Stimulated activated memory B cell treated with anti-CD40 and anti-IgM and Interleukin-4, amounts not matched to agents 10 μg/mL and 1 μg/mL and 100 μg/mL, for 72 hours (primary cell): ENCODE measurements at regions not wholly inside any gene's neighbourhood (a gene's known extent, or its start where the extent isn't known, plus 50 kb on each side); places are given as distances from the start of the nearest gene placed in this dataset.

ENCODE experiments used
- ATAC-seq: fragments of 150-1000 bp; cut with Tn5 transposase; 2 replicates; pipeline ENCODE4 v1.10.0; 2021
- H3K27ac Mint-ChIP-seq: one replicate; pipeline ENCODE4 v1.8.0; 2022; ENCODE audit warnings: mild to moderate bottlenecking, mixed read lengths
- H3K27me3 Mint-ChIP-seq: one replicate; pipeline ENCODE4 v1.8.0; 2022; ENCODE audit warnings: mixed read lengths
- H3K36me3 Mint-ChIP-seq: one replicate; pipeline ENCODE4 v1.8.0; 2022; ENCODE audit warnings: mixed read lengths
- H3K4me1 Mint-ChIP-seq: one replicate; pipeline ENCODE4 v1.8.0; 2022; ENCODE audit warnings: mixed read lengths
- H3K4me3 Mint-ChIP-seq: one replicate; pipeline ENCODE4 v1.8.0; 2022; ENCODE audit warnings: mild to moderate bottlenecking, moderate library complexity, mixed read lengths
- H3K9me3 Mint-ChIP-seq: one replicate; pipeline ENCODE4 v1.8.0; 2022; ENCODE audit warnings: mixed read lengths

DNA sequence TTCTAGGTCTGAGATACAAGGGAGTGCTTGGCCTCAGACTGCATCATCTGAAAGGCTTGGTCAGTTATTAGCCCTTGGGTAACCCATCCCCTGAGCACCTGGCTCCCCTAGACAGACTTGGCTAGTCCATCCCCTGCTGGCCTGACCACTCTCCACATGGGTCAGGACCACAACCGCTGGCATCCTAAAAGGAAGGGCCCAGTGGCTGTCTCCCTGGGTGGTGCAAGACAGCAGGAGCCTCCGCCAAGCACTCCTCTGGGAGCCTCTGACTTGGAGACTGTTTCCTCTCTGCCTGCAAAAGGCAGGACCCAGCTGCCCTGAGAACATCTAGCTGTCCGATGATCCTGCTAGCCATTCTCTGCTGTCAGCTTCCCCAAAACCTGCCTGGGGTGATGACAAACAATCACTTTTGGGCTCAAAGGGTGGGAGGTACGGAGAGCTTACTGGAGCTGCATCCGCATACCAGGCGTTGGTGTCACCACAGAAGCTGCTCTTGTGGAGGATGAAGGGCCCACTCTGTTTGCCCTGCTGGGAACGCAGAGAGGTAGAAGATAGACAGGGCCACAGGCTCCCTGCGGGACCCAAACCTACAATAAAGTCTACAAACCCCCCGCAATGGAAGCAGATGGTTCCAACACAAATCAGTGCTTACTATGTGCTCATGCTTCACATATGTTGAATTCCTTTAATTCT lies 108.0 kb upstream of the PRR20G start:
- no peaks in the 10 kb centered on the region for H3K36me3 Mint-ChIP-seq
- H3K9me3 Mint-ChIP-seq, result no peaks in the 10 kb centered on the region
- no peak for ATAC-seq
- no peak overlapping the region for H3K27ac Mint-ChIP-seq
- H3K4me3 Mint-ChIP-seq, result no peak overlapping the region
- H3K27me3 Mint-ChIP-seq, result peaks cover 30% of the 10 kb centered on the region
- H3K4me1 Mint-ChIP-seq, result no peaks in the 10 kb centered on the region

DNA sequence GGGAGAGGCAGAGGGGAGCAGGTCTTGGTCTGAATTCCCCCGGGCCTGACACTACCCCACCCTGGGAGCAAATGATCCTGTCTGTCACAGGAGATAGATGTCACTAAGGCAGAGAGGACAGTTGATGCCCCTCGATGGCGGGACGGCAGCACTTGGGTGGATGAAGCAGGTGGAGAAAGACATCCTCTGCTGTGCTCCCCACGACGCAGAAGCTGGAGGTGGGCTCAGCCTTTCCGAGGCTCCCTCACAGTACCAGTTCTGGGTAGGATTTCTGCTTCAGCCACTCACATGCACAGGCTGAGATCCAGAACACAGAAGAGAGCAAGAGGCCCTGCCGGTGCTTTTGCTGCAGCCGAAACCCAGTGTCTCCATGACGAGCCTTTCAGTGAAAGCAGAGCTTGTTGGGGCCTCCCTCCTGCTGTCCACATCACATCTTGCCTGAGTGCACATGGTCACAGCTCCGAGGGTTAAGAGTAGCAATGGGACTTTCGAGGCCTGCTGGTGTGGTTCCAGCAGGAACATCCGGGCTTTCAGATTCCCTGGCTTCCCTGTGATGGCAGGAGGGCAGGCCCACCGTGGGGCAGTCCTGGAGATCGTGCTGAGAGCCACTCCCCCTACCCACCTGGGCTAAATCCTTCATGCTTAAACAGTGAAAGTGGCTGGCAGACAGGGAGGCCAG lies 107.3 kb upstream of the PRR20G start:
- no peaks in the 10 kb centered on the region for H3K36me3 Mint-ChIP-seq
- no peak overlapping the region for H3K4me3 Mint-ChIP-seq
- no peaks in the 10 kb centered on the region for H3K9me3 Mint-ChIP-seq
- no peak overlapping the region for H3K27ac Mint-ChIP-seq
- no peaks in the 10 kb centered on the region for H3K4me1 Mint-ChIP-seq
- peaks cover 37% of the 10 kb centered on the region for H3K27me3 Mint-ChIP-seq
- no peak for ATAC-seq

DNA sequence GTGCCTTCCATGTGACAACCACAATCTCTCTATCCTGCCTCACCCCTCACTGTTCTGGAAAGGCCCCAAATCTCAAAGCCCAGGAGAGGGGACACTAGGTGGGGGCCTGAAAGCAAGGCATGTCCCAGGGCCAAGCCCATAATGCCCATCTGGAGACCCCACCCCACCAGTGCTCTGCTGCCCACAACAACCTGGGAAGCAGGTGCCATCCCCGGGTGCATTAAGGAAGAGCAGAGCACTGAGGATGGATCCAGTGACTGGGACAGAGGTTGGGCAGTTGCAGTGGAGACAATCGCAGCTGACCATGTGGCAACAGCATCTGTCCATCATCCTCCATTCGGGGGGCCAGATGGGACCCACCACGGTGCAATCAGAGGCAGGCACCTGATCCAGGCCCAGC lies 106.2 kb upstream of the PRR20G start:
- Mint-ChIP-seq H3K27ac (no peak overlapping the region), H3K4me1 (no peaks in the 10 kb centered on the region), H3K9me3 (no peaks in the 10 kb centered on the region), H3K36me3 (no peaks in the 10 kb centered on the region), H3K27me3 (peaks cover 48% of the 10 kb centered on the region), H3K4me3 (no peak overlapping the region)
- ATAC-seq, result no peak

DNA sequence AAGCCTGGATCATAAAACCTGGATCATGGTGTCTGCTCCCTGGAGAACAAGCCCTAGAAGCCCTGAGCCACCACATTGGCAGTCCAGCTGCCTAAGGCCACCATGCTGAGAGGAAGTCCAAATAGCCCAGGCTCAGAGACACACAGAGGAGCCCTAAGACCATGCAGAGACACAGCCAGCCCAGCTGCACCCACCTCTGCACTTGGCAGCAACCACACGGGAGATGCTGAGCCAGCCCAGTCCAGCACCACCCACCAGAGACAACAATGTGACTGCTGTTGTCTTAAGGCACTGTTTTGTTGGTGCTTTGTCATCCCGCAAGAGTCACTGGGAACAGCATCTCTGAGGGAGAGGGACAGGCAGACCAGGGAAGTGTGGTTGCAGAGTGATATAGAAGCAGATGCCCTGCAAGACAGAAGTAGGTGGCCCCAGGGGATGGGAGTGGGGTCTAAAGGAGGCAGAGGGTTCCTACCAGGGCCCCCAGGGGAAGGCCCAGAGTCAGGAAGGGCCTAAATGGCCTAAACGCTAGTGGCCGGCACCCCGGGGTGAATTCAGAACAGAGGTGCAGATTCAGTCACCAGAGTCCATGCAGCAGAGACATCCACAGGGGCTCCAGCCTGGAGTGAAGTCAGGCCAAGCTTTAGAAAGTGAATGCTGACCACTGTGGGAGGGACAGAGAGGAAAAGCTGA lies 105.4 kb upstream of the PRR20G start:
- H3K4me1 Mint-ChIP-seq, result no peaks in the 10 kb centered on the region
- no peak overlapping the region for H3K4me3 Mint-ChIP-seq
- H3K9me3 Mint-ChIP-seq, result no peaks in the 10 kb centered on the region
- H3K27ac Mint-ChIP-seq, result no peak overlapping the region
- no peak for ATAC-seq
- peaks cover 52% of the 10 kb centered on the region for H3K27me3 Mint-ChIP-seq
- H3K36me3 Mint-ChIP-seq, result no peaks in the 10 kb centered on the region

DNA sequence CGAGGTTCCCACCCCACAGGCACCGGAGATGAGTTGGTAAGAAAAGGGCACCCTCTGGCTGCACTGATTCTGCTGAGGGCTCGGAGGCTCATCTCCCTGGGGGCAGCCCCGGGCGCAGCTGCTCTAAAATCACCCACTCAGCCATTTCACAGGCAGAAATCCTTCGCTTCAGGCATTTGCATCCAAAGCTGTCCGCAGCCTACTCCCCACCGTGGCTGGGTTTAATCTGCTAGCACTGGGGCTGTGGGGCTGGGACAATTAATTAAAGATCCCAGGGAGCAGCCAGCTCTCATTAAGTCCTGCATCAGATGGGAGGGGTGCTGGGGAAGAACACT lies 104.3 kb upstream of the PRR20G start:
- Mint-ChIP-seq H3K9me3 (no peaks in the 10 kb centered on the region), H3K4me3 (no peak overlapping the region)

DNA sequence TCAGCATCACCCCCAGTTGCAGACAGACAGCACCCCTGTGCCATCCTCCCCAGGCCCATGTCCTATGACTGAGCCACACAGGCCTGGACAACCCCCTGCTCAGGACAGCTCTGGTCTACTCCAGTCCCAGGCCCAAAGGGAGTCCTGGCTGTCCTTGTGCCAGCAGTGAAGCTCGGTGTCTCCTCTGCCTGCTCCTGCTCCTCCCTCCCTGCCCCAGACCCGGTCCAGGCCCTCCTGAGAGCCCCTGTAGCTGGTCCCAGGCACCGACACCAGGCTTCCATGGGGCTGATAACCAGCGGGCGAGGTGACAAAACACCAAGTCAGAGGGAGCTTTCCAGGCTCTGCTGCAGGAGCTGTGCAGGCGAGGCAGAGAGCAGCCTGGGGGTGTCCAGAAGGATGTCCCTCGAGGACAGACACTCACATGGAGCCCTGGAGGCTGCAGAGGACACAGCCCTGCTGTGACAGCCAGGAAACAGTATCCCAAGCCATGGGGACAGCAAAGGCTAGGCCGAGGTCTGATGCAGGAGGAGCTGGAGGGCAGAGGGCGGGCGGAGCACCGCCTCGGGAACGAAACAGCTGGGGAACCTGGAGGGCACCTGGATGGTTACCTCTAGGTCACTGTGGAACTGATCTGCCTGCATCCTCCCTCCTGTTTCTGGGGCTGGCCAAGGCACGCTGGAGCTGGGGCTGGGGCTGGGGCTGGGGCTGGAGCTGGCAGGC lies 103.8 kb upstream of the PRR20G start:
- no peak overlapping the region for H3K4me3 Mint-ChIP-seq
- H3K27ac Mint-ChIP-seq, result no peak overlapping the region
- no peaks in the 10 kb centered on the region for H3K4me1 Mint-ChIP-seq
- H3K9me3 Mint-ChIP-seq, result no peaks in the 10 kb centered on the region
- peaks cover 67% of the 10 kb centered on the region for H3K27me3 Mint-ChIP-seq
- ATAC-seq, result peak; percentile 35
- no peaks in the 10 kb centered on the region for H3K36me3 Mint-ChIP-seq

More for the DNA sequence above, 104.3 kb upstream of the PRR20G start:
- ATAC-seq, result no peak
- Mint-ChIP-seq H3K36me3 (no peaks in the 10 kb centered on the region), H3K27ac (no peak overlapping the region), H3K4me1 (no peaks in the 10 kb centered on the region), H3K27me3 (peaks cover 64% of the 10 kb centered on the region)

DNA sequence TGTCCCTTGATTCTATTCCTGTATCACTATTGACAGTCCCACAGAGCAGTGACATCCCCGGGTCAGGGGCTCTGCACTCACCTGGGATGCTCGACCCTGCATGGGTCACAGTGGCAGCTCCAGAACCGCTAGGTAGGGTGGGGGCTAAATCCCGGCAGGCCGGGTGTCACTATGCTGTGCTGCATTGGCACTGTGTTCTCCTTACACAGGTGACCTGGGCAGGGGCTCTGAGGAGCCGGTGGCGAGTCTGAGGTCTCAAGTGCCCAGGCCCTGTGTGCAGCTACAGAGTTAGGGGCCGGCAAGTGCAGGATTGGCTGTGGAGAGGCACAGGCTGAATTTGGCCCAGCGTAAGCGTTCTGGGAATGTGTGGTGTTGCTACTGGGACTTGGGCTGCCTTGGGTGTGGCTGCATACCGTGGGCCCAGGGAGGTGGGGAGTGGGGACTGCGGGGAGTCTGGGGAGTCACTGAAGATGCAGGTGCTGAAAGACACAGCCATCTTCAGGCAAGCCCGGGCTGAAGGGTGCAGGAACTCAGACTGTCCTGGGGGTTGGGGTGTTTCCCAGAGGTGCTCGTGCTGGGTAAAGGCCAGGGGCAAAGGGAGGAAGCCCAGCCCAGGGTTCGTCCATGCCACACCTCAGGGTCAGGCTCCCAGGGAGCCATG lies 102.6 kb upstream of the PRR20G start:
- Mint-ChIP-seq H3K36me3 (no peaks in the 10 kb centered on the region), H3K9me3 (no peaks in the 10 kb centered on the region), H3K27me3 (peaks cover 67% of the 10 kb centered on the region), H3K4me3 (no peak overlapping the region), H3K27ac (no peak overlapping the region), H3K4me1 (no peaks in the 10 kb centered on the region)
- ATAC-seq, result no peak

DNA sequence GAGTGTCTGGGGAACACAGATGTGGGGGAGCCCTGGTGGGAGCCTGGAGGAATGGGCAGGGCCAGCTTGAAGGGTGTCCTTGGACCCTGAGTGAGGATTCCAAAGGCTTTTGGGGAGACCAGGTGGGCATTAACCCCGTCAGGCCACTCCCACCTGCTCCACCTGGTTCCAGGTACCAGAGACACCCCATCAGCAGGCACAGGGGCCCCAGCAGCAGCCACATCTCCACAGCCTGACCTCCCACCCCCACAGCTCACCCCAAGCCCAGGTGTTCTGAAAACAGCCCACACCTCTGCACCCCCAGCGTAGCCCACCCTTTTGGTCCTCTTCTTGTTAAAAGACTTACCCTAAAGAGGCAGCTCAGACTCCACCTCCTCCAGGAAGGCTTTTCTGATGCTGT lies 102.1 kb upstream of the PRR20G start:
- H3K27ac Mint-ChIP-seq, result no peak overlapping the region
- peaks cover 65% of the 10 kb centered on the region for H3K27me3 Mint-ChIP-seq
- no peaks in the 10 kb centered on the region for H3K36me3 Mint-ChIP-seq
- H3K4me1 Mint-ChIP-seq, result no peaks in the 10 kb centered on the region
- no peak for ATAC-seq
- no peak overlapping the region for H3K4me3 Mint-ChIP-seq
- H3K9me3 Mint-ChIP-seq, result no peaks in the 10 kb centered on the region

DNA sequence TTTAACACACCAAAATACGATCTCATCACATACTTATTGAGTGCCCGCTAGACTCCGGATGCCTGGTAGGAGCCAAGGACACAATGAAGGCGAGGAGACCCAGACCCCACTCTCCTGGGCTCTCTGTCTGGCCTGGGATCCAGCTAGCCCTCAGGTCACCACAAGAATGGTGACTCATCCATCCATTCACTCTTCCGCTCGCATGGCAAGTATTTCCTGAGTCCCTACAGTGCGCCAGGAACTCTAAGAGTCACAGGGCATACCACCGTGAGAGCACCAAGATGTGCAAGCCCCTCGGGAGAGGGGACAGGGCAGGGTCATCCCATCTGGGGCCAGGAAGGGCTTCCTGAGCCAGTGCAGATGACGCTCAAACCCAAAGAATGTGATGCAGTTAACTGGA lies 101.6 kb upstream of the PRR20G start:
- H3K9me3 Mint-ChIP-seq, result no peaks in the 10 kb centered on the region
- H3K4me1 Mint-ChIP-seq, result no peaks in the 10 kb centered on the region
- no peaks in the 10 kb centered on the region for H3K36me3 Mint-ChIP-seq
- H3K4me3 Mint-ChIP-seq, result no peak overlapping the region
- no peak overlapping the region for H3K27ac Mint-ChIP-seq
- ATAC-seq, result no peak
- H3K27me3 Mint-ChIP-seq, result peaks cover 60% of the 10 kb centered on the region

DNA sequence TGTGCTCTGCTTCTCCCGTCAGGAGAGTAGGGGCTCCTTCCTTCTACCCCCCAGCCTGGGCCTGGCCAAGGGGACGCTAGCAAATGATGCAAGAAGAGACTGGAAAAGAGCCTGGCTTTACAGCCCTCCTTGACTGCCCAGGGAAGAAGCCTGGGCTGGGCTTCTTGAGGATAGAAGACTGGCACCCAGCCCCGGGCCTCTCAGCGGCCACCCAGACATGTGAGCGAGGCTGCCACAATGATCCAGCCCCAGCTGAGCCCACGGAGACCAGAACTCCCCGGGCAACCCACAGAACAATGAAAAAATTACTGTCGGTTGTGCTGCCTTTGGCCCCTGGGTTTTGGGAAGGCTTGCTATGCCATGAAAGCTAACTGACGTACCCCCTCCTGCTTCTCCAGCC lies 100.6 kb upstream of the PRR20G start:
- Mint-ChIP-seq H3K27ac (no peak overlapping the region), H3K9me3 (no peaks in the 10 kb centered on the region), H3K4me3 (no peak overlapping the region), H3K27me3 (peaks cover 54% of the 10 kb centered on the region), H3K36me3 (no peaks in the 10 kb centered on the region), H3K4me1 (no peaks in the 10 kb centered on the region)
- no peak for ATAC-seq

DNA sequence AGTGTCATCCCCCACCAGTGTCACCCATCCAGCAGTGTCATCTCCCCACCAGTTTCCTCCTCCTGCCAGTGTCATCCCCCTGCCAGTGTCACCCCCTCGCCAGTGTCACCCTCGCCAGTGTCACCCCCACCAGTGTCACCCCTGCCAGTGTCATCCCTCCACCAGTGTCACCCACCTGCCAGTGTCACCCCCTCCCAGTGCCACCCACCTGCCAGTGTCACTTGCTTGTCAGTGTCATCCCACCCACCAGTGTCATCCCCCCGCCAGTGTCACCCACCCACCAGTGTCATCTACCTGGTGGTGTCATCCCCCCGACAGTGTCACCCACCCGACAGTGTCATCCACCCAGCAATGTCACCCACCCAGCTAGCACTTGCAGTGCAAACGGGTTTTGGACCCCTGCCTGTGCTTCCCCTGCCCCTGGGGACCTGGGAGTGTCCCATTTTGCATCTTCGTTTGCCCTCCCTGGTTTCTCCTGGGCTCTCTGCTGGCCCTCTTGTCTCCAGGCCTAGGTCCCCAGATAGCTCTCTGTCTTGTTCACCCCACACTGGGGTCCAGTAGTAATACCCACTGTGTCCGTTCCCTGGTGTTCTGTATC lies 99.8 kb upstream of the PRR20G start:
- Mint-ChIP-seq H3K4me1 (no peaks in the 10 kb centered on the region), H3K36me3 (no peaks in the 10 kb centered on the region), H3K4me3 (no peak overlapping the region), H3K27ac (no peak overlapping the region), H3K27me3 (peaks cover 48% of the 10 kb centered on the region), H3K9me3 (no peaks in the 10 kb centered on the region)
- ATAC-seq, result no peak

DNA sequence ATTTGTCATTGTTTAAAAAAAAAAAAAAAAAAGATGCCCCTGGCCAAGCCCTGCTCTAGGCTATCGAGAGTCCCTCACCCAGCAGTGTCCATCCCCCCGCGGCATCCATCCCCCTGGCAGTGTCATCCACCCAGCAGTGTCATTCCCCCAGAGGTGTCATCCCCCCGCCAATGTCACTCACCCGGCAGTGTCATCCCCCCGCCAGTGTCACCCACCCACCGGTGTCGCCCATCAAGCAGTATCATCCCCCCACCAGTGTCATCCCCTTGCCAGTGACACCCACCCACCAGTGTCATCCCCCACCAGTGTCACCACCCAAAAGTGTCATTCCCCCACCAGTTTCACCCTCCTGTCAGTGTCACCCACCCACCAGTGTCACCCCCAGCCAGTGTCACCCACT lies 99.3 kb upstream of the PRR20G start:
- peaks cover 48% of the 10 kb centered on the region for H3K27me3 Mint-ChIP-seq
- H3K4me1 Mint-ChIP-seq, result no peaks in the 10 kb centered on the region
- no peak for ATAC-seq
- H3K9me3 Mint-ChIP-seq, result peaks cover under 1% of the 10 kb centered on the region
- no peak overlapping the region for H3K4me3 Mint-ChIP-seq
- no peaks in the 10 kb centered on the region for H3K36me3 Mint-ChIP-seq
- no peak overlapping the region for H3K27ac Mint-ChIP-seq

DNA sequence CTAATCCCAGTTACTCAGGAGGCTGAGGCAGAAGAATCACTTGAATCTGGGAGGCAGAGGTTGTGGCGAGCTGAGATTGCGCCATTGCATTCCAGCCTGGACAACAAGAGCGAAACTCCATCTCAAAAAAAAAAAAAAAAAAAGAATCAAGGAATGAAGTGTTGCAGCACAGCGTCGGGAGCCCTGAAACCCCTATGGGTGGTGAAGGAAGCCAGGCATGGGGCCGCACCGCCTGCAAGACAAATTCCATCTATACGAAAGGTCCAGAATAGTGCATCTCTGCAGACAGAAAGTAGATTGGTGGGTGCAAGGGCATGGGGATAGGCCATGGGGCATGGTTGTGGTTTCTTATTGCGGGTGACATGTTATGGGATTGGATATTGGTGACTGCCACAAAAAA lies 98.6 kb upstream of the PRR20G start:
- Mint-ChIP-seq H3K27ac (no peak overlapping the region), H3K4me3 (no peak overlapping the region), H3K9me3 (peaks cover 3% of the 10 kb centered on the region), H3K4me1 (no peaks in the 10 kb centered on the region), H3K36me3 (no peaks in the 10 kb centered on the region), H3K27me3 (peaks cover 43% of the 10 kb centered on the region)
- ATAC-seq, result no peak

DNA sequence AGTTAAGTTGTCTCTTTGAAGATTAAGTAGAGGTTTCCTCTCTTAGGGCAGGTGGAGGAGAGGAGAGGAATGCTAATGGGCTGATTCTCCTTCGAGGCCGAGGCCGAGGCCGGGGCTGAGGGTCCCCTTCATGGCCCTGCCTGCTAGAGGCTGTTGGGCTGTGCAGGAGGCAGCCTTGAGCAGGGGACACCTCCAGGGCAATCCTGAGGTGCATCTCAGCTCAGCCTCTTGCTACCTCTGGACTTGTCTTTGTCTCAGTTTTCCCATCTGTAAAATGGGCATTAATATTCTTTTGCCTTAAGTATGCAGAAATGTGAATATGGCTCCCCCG lies 97.7 kb upstream of the PRR20G start:
- no peak for ATAC-seq
- no peaks in the 10 kb centered on the region for H3K4me1 Mint-ChIP-seq
- H3K27ac Mint-ChIP-seq, result no peak overlapping the region
- H3K4me3 Mint-ChIP-seq, result no peak overlapping the region
- peaks cover 33% of the 10 kb centered on the region for H3K27me3 Mint-ChIP-seq
- no peaks in the 10 kb centered on the region for H3K36me3 Mint-ChIP-seq
- H3K9me3 Mint-ChIP-seq, result peaks cover 8% of the 10 kb centered on the region
